ENCODE measurements at regions not wholly inside any gene's neighbourhood (a gene's known extent, or its start where the extent isn't known, plus 50 kb on each side); places are given as distances from the start of the nearest gene placed in this dataset.

DNA sequence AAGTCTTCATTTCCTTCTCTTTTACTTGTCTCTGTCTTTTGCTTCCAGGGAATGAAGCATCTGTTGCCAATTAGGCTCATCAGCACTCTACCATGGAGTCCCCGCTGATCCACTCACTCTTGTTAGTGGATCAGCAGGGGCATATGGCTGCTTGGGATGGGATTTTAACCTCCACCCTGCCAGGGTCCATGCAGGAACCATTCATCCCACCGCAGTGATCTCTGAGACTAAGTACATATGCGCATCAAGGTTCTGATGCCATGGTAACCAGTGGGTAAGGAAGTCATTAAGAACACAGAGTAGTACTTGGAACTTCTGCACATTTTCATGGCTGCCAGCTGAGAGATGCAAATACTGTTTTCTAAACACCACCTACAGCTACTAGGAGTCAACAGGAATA lies 374.0 kb upstream of the ALCAM start:
- TF ChIP-seq SUZ12 (IDR thresholded peaks at IDR 0.05; ENCODE audit: extremely low read depth, insufficient read depth, insufficient read length) (no peak), YY1 (IDR thresholded peaks at IDR 0.05; ENCODE audit: insufficient read depth, insufficient read length) (no peak), ZNF274 (IDR thresholded peaks at IDR 0.05; ENCODE audit: low read depth, low read length) (no peak)
